Right lobe of liver (tissue), 6 donors: ENCODE measurements at regions not wholly inside any gene's neighbourhood (a gene's known extent, or its start where the extent isn't known, plus 50 kb on each side); places are given as distances from the start of the nearest gene placed in this dataset.

Experiments used
- ATAC-seq, 4 donors: fragments of 200-7000 bp; cut with Tn5 transposase; one replicate each; pipeline ENCODE4 v1.9.1; 2020; ENCODE audit warnings: mild to moderate bottlenecking in 4 of 4, moderate library complexity in 4 of 4
- DNase-seq, 3 donors: peaks; one replicate each; pipeline ENCODE4 v3.0.0-alpha.2; 2020
- H3K27ac ChIP-seq, 3 donors: fragments of 200-600 bp; one replicate each; pipeline ENCODE4 v1.8.0; 2022
- H3K27me3 ChIP-seq, 2 donors: fragments of 200-600 bp; one replicate each; pipeline ENCODE4 v1.8.0; 2022
- H3K36me3 ChIP-seq, 4 donors: fragments of 200-600 bp; sonication (generic) in 1 of 4; one replicate each; pipeline versions ENCODE4 v1.5.1 to v1.8.0; 2017 to 2022; ENCODE audit warnings: control low read depth in 1 of 4
- H3K4me1 ChIP-seq, 4 donors: fragments of 200-600 bp; sonication (generic) in 1 of 4; one replicate each; pipeline versions ENCODE4 v1.5.1 to v1.8.0; 2017 to 2022; ENCODE audit warnings: control low read depth in 1 of 4
- H3K4me3 ChIP-seq, 3 donors: fragments of 200-600 bp; one replicate each; pipeline ENCODE4 v1.8.0; 2022
- H3K9me3 ChIP-seq, 4 donors: fragments of 200-600 bp; sonication (generic) in 1 of 4; one replicate each; pipeline versions ENCODE4 v1.5.1 to v1.8.0; 2017 to 2022; ENCODE audit warnings: control low read depth in 1 of 4
- POLR2A ChIP-seq: fragments of 450-650 bp; IDR thresholded peaks from one replicate; pipeline ENCODE4 v1.6.1; 2017; ENCODE audit warnings: antibody characterized with exemption, mild to moderate bottlenecking
- WGBS: methylation state at CpG from one replicate; pipeline ENCODE4 v1.1.6; 2018; ENCODE audit warnings: low coverage, low lambda C conversion rate; ENCODE audit not compliant: insufficient coverage; ENCODE audit errors: missing lambda C conversion rate; 5-methylcytosine and 5-hydroxymethylcytosine counted together
- intact Hi-C, 2 donors: fragments of 100-400 bp; cut with DNase I; formaldehyde crosslinking; loops; one replicate each; pipeline versions ENCODE4 v1.11.2 to v1.14.1; 2022
- TF ChIP-seq, protein P1 (sequence below), 4 donors: fragments of 200-600 bp in 3 of 4; fragments of 450-650 bp in 1 of 4; IDR thresholded peaks; one replicate each; pipeline versions ENCODE4 v1.5.1 to v1.8.0; 2016 to 2022; ENCODE audit warnings: antibody characterized with exemption in 4 of 4, mild to moderate bottlenecking in 2 of 4
- donor health status: DM: no; HTN: yes; CAD: no.
- donor health status: DM: no; HTN: no; CAD: no.
- donor health status: DM: no; HTN: no; CAD: no.
- donor health status: DM: no; HTN: yes; CAD: no.
- donor health status: DM: no; HTN: yes; CAD: no.

DNA sequence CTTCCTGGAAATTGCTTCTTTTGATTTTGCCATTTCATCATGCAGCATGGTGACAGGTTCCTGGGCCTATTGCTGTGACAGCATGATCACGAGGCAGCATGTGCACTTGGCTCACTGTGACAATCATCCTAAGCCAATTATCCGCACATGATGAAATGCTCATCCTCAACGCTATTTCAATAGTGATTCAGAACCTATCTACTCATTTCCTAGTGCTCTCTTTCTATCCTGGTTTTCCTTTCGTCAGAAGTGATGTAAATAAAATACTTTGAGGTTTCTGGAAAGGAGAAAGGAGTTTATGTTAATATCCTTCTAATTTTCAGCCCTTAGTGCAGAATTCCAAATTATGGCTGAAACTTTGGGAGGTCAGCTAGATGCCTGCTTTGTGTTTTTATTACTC lies 110.6 kb upstream of the ADAMTS5 start:
- ATAC-seq (no peak), DNase-seq (no peak)
- 48% methylated on average over 4 of the region's 4 CpGs for WGBS
- no peaks in the 10 kb centered on the region for H3K4me1 ChIP-seq
- H3K4me3 ChIP-seq: no peak overlapping the region
- no peaks in the 10 kb centered on the region for H3K36me3 ChIP-seq
- TF ChIP-seq, protein P1, sequence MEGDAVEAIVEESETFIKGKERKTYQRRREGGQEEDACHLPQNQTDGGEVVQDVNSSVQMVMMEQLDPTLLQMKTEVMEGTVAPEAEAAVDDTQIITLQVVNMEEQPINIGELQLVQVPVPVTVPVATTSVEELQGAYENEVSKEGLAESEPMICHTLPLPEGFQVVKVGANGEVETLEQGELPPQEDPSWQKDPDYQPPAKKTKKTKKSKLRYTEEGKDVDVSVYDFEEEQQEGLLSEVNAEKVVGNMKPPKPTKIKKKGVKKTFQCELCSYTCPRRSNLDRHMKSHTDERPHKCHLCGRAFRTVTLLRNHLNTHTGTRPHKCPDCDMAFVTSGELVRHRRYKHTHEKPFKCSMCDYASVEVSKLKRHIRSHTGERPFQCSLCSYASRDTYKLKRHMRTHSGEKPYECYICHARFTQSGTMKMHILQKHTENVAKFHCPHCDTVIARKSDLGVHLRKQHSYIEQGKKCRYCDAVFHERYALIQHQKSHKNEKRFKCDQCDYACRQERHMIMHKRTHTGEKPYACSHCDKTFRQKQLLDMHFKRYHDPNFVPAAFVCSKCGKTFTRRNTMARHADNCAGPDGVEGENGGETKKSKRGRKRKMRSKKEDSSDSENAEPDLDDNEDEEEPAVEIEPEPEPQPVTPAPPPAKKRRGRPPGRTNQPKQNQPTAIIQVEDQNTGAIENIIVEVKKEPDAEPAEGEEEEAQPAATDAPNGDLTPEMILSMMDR (IDR thresholded peaks at IDR 0.05): no peak
- TF ChIP-seq POLR2A: no peak
- intact Hi-C loops: no loop called here
- no peak overlapping the region for H3K27ac ChIP-seq
- no peaks in the 10 kb centered on the region for H3K27me3 ChIP-seq
- H3K9me3 ChIP-seq: no peaks in the 10 kb centered on the region

DNA sequence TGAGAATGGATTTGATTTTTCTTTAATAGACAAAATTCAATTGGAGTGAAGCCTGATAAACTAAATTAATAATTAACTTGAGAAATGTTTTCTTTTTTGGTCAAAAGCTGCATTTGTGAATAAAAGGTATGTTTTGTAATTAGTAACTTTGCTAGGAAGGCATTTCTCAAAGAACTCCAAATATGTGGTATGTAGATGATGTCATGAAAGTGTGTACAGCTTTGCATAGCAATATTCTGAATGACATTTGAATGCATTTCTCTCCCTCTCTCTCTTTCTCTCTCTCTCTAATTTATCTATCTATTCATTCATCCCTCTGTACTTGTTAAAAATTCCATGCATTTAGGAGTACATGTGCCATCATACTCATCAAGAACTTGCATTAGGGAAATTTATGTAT lies 109.1 kb upstream of the ADAMTS5 start:
- Histone ChIP-seq H3K4me3 (no peak overlapping the region), H3K27ac (no peak overlapping the region), H3K36me3 (no peaks in the 10 kb centered on the region), H3K4me1 (no peaks in the 10 kb centered on the region), H3K9me3 (no peaks in the 10 kb centered on the region), H3K27me3 (no peaks in the 10 kb centered on the region)
- no peak for TF ChIP-seq POLR2A
- TF ChIP-seq, protein P1 (IDR thresholded peaks at IDR 0.05): no peak
- ATAC-seq (no peak), DNase-seq (no peak)
- intact Hi-C loops: no loop called here

DNA sequence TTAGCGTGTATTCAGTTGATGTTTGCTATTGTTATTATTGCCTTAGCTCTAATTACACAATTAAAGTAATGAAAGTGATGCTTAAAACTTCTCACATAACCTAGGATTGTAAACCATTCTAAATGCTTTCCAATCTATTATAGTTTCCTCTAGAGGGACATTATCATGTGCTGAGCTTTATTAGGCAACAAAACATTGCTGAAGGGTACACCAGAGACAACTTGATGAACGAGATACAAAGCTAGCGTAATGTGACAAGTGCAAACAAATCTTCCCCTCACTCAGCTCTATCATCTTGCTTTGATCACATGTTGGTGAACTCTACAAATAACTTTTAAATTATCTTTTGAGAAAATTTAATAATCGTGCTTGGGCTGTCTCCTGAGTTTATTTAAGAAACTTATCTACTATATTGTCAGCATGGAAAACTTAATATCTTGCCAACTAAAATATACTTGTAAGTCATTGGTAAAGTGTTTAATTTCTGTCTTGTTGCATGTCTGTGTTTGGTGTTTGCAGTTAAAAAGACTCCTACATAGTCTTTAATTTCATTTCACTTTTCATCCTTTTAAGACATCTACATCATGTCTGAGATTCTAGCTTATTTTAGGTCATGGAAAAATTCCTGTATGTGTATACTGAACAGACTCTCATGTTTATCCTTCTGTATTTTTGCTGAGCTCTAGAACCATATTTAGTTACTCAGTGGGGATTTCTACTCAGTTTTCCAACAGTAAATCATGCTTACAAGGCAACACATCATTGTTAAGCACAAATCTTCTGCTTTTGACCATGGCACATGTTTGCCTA lies 104.2 kb upstream of the ADAMTS5 start:
- 40% methylated on average over 4 of the region's 4 CpGs for WGBS
- no peak for ATAC-seq

DNA sequence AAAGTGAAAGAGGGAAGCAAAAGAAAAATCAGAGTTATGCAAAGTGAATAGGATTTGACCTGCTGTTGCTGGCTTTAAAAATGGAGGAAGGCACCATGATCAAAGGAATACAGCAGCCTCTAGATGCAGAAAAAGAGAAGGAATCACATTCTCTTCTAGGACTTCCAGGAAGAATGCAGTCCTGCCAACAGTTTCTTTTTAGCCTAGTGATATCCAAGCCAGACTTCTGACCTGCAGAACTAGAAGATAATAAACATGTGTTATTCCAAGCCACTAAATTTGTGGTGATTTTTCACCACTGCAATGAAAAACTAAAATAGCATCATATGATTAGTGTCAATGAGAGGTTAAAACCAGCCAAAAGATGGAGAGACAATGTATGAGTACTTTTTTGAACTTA lies 101.9 kb upstream of the ADAMTS5 start:
- Histone ChIP-seq H3K4me3 (no peak overlapping the region), H3K4me1 (no peaks in the 10 kb centered on the region), H3K27me3 (no peaks in the 10 kb centered on the region), H3K9me3 (no peaks in the 10 kb centered on the region), H3K36me3 (no peaks in the 10 kb centered on the region), H3K27ac (no peak overlapping the region)
- no peak for DNase-seq
- intact Hi-C loops: no loop called here
- no peak for TF ChIP-seq POLR2A
- TF ChIP-seq, protein P1 (IDR thresholded peaks at IDR 0.05): no peak
- no peak for ATAC-seq

More for the DNA sequence above, 104.2 kb upstream of the ADAMTS5 start:
- H3K36me3 ChIP-seq: no peaks in the 10 kb centered on the region
- no peaks in the 10 kb centered on the region for H3K27me3 ChIP-seq
- no peaks in the 10 kb centered on the region for H3K9me3 ChIP-seq
- TF ChIP-seq POLR2A: no peak
- TF ChIP-seq, protein P1 (IDR thresholded peaks at IDR 0.05): no peak
- intact Hi-C loops: no loop called here
- no peaks in the 10 kb centered on the region for H3K4me1 ChIP-seq
- no peak overlapping the region for H3K4me3 ChIP-seq
- no peak for DNase-seq
- no peak overlapping the region for H3K27ac ChIP-seq

DNA sequence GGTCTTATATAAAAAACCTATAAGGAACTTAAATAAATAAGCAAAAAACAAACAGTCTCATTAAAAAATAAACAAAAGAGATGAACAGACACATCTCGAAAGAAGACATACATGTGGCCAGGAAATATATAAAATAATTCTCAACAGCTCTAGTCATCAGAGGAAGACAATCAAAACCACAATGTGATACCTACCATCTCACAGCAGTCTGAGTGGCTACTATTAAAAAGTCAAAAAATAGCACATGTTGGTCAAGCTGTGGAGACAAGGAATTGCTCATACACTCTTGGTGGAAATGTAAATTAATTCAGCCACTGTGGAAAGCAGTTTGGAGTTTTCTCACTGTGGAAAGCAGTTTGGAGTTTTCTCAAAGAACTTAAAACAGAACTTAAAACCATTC lies 100.3 kb upstream of the ADAMTS5 start:
- no peak for TF ChIP-seq POLR2A
- TF ChIP-seq, protein P1 (IDR thresholded peaks at IDR 0.05): no peak
- Histone ChIP-seq H3K4me1 (no peaks in the 10 kb centered on the region), H3K27ac (no peak overlapping the region), H3K27me3 (no peaks in the 10 kb centered on the region), H3K36me3 (no peaks in the 10 kb centered on the region), H3K9me3 (no peaks in the 10 kb centered on the region), H3K4me3 (no peak overlapping the region)
- ATAC-seq: no peak
- intact Hi-C loops: no loop called here
- no peak for DNase-seq
- 39% methylated on average over 1 of the region's 1 CpG for WGBS
